IMR-90 (cell line): ENCODE measurements at regions not wholly inside any gene's neighbourhood (a gene's known extent, or its start where the extent isn't known, plus 50 kb on each side); places are given as distances from the start of the nearest gene placed in this dataset.
"Not testable (repeated sequence)": the region's sequence is repeated elsewhere in the genome, so short reads cannot be mapped to it uniquely, and the experiment has no call there.

ENCODE experiments used
- ATAC-seq: fragments of 200-7000 bp; cut with Tn5 transposase; 2 replicates; pipeline ENCODE4 v1.9.1; 2020; ENCODE audit warnings: low read depth, mild to moderate bottlenecking, moderate library complexity
- BruUV-seq: library from RNA; stranded (reverse); fragments of 400-500 nt; replicated peaks from 2 replicates; lab custom pipeline; 2021; lab: Mats Ljungman, UMichigan
- CTCF ChIA-PET: fragments of 300-600 bp; formaldehyde crosslinking; extraction: SDS; loops from one replicate; lab custom pipeline; 2021; ENCODE audit warnings: antibody characterized with exemption; lab: Yijun Ruan, JAX
- POLR2A ChIA-PET: fragments of 300-600 bp; sonication (Branson Sonifier 250); formaldehyde crosslinking; loops from one replicate; lab custom pipeline; 2022; ENCODE audit warnings: antibody characterized with exemption; ENCODE audit not compliant: unreplicated experiment; lab: Charles Lee
- DNase-seq: peaks from one replicate; pipeline ENCODE4 v3.0.0; 2013
- H2AFZ ChIP-seq: replicated peaks from 2 replicates; pipeline ENCODE3; 2013; ENCODE audit warnings: low read length, mild to moderate bottlenecking; ENCODE audit not compliant: poor library complexity
- H2AK5ac ChIP-seq: 2 replicates; pipeline ENCODE4 v1.6.1; 2013; ENCODE audit warnings: low read depth, low read length, inconsistent platforms
- H2AK9ac ChIP-seq: replicated peaks from 2 replicates; pipeline ENCODE3; 2013; ENCODE audit warnings: mild to moderate bottlenecking, low read depth, low read length, moderate library complexity; ENCODE audit not compliant: poor library complexity
- H2BK120ac ChIP-seq: 2 replicates; pipeline ENCODE4 v1.6.1; 2013; ENCODE audit warnings: low read depth, low read length, inconsistent platforms
- H2BK15ac ChIP-seq: 3 replicates; pipeline ENCODE4 v1.6.1; 2013; ENCODE audit warnings: low read depth, low read length, inconsistent platforms
- H2BK20ac ChIP-seq: 2 replicates; pipeline ENCODE4 v1.6.1; 2013; ENCODE audit warnings: low read depth, mild to moderate bottlenecking, inconsistent platforms, low read length, moderate library complexity
- H2BK5ac ChIP-seq: 2 replicates; pipeline ENCODE4 v1.6.1; 2013; ENCODE audit warnings: mild to moderate bottlenecking, low read depth, low read length, inconsistent platforms; ENCODE audit not compliant: poor library complexity, severe bottlenecking
- H3K14ac ChIP-seq: replicated peaks from 2 replicates; pipeline ENCODE4 v1.6.1; 2013; ENCODE audit warnings: low read depth, low read length, inconsistent platforms
- H3K18ac ChIP-seq: 2 replicates; pipeline ENCODE4 v1.6.1; 2013; ENCODE audit warnings: low read depth, low read length, control low read depth
- H3K23ac ChIP-seq: 2 replicates; pipeline ENCODE4 v1.6.1; 2013; ENCODE audit warnings: low read depth, low read length, inconsistent platforms
- H3K27ac ChIP-seq: 2 replicates; pipeline ENCODE4 v1.5.1; 2013; ENCODE audit warnings: mild to moderate bottlenecking, control low read depth, low read length; ENCODE audit not compliant: insufficient read depth
- H3K27me3 ChIP-seq: 2 replicates; pipeline ENCODE4 v1.6.1; 2013; ENCODE audit warnings: low read length; ENCODE audit not compliant: control insufficient read depth, insufficient read depth
- H3K36me3 ChIP-seq: 2 replicates; pipeline ENCODE4 v1.6.1; 2013; ENCODE audit warnings: low read length, mixed read lengths; ENCODE audit not compliant: control insufficient read depth, insufficient read depth
- H3K4ac ChIP-seq: 2 replicates; pipeline ENCODE4 v1.6.1; 2013; ENCODE audit warnings: low read depth, low read length, inconsistent platforms
- H3K4me1 ChIP-seq: 2 replicates; pipeline ENCODE4 v1.6.1; 2013; ENCODE audit warnings: low read length, mixed read lengths; ENCODE audit not compliant: control insufficient read depth, insufficient read depth
- H3K4me2 ChIP-seq: 2 replicates; pipeline ENCODE4 v1.6.1; 2013; ENCODE audit warnings: low read depth, mild to moderate bottlenecking, control low read depth, low read length, moderate library complexity
- H3K4me3 ChIP-seq: 2 replicates; pipeline ENCODE4 v1.5.1; 2013; ENCODE audit warnings: low read depth, mild to moderate bottlenecking, control low read depth, low read length, moderate library complexity; ENCODE audit not compliant: insufficient read depth
- H3K56ac ChIP-seq: 2 replicates; pipeline ENCODE4 v1.6.1; 2013; ENCODE audit warnings: low read length, inconsistent platforms; ENCODE audit not compliant: insufficient read depth; ENCODE audit errors: extremely low read depth
- H3K79me1 ChIP-seq, 2 experiments: 2 replicates each; pipeline ENCODE4 v1.6.1; 2013; ENCODE audit warnings: low read length in 2 of 2, inconsistent platforms in 1 of 2, low read depth in 1 of 2
- H3K9ac ChIP-seq: 2 replicates; pipeline ENCODE4 v1.6.1; 2013; ENCODE audit warnings: low read depth, low read length, control low read depth
- H3K9me1 ChIP-seq: 2 replicates; pipeline ENCODE4 v1.6.1; 2013; ENCODE audit warnings: low read length, inconsistent platforms; ENCODE audit not compliant: insufficient read depth
- H3K9me3 ChIP-seq: 2 replicates; pipeline ENCODE4 v1.6.1; 2013; ENCODE audit warnings: low read length; ENCODE audit not compliant: control insufficient read depth, insufficient read depth
- H4K20me1 ChIP-seq: 2 replicates; pipeline ENCODE4 v1.6.1; 2013; ENCODE audit warnings: low read length, inconsistent platforms; ENCODE audit not compliant: insufficient read depth
- H4K5ac ChIP-seq: 2 replicates; pipeline ENCODE4 v1.6.1; 2013; ENCODE audit warnings: mild to moderate bottlenecking, low read depth, low read length, control low read depth
- H4K8ac ChIP-seq, 2 experiments: 2 replicates each; pipeline ENCODE4 v1.6.1; 2013; ENCODE audit warnings: low read depth in 2 of 2, low read length in 2 of 2, control low read depth in 1 of 2, inconsistent platforms in 1 of 2
- H4K91ac ChIP-seq: 2 replicates; pipeline ENCODE4 v1.6.1; 2013; ENCODE audit warnings: low read depth, low read length, inconsistent platforms; ENCODE audit not compliant: insufficient read depth
- WGBS, 2 experiments: methylation state at CpG; one replicate each; pipeline versions ENCODE4 v1.1.5 to v1.1.7; 2013; ENCODE audit warnings: missing lambda C conversion rate in 2 of 2; ENCODE audit not compliant: insufficient read length in 1 of 2; ENCODE audit errors: extremely low coverage in 2 of 2; 5-methylcytosine and 5-hydroxymethylcytosine counted together
- dilution Hi-C: fragments of 300-500 bp; cut with HindIII; formaldehyde crosslinking; loops from one replicate; pipeline ENCODE4 v1.14.3; 2018; ENCODE audit warnings: low sequenced_read_pairs; ENCODE audit not compliant: unreplicated experiment
- in situ Hi-C: fragments of 300-500 bp; cut with MboI; formaldehyde crosslinking; loops from 3 replicates; pipeline ENCODE4 v1.14.3; 2019; ENCODE audit warnings: low sequenced_read_pairs, inconsistent platforms, mixed read lengths
- intact Hi-C: fragments of 100-400 bp; cut with micrococcal nuclease; formaldehyde crosslinking; loops from 2 replicates; pipeline ENCODE4 v1.10.0; 2022

- H2BK20ac ChIP-seq, CTCF ChIA-PET, H2BK5ac ChIP-seq, H3K9me3 ChIP-seq, H3K14ac ChIP-seq, H3K4me2 ChIP-seq, H3K79me1 ChIP-seq, H2BK15ac ChIP-seq, H2BK120ac ChIP-seq, ATAC-seq, H2AK9ac ChIP-seq, POLR2A ChIA-PET, H3K4me1 ChIP-seq, BruUV-seq, in situ Hi-C loops, H3K27ac ChIP-seq, H3K4ac ChIP-seq, H3K18ac ChIP-seq, H3K27me3 ChIP-seq, H3K23ac ChIP-seq, DNase-seq, H4K8ac ChIP-seq, H3K56ac ChIP-seq, H3K36me3 ChIP-seq, H2AFZ ChIP-seq, H4K5ac ChIP-seq, H2AK5ac ChIP-seq, H4K91ac ChIP-seq, H3K9ac ChIP-seq, H4K20me1 ChIP-seq, intact Hi-C loops, H3K9me1 ChIP-seq, H3K4me3 ChIP-seq, dilution Hi-C loops: not testable (repeated sequence)
- WGBS, 2 experiments, result no CpG with 5 or more reads among the region's 1 CpG
These were observed 79.7 kb upstream of the GPR89A start for GRCh38 chr1:145528068-145528564.

GRCh38 chr1:145520159-145520558 lies 87.6 kb upstream of the GPR89A start:
- H3K18ac ChIP-seq, H4K5ac ChIP-seq, H3K4me2 ChIP-seq, H4K91ac ChIP-seq, H2BK5ac ChIP-seq, H4K20me1 ChIP-seq, H2AK5ac ChIP-seq, in situ Hi-C loops, BruUV-seq, H2AFZ ChIP-seq, H3K14ac ChIP-seq, H3K9me1 ChIP-seq, H3K4me3 ChIP-seq, H3K4ac ChIP-seq, H4K8ac ChIP-seq, H3K79me1 ChIP-seq, H3K23ac ChIP-seq, CTCF ChIA-PET, intact Hi-C loops, POLR2A ChIA-PET, dilution Hi-C loops, H3K56ac ChIP-seq, H3K9ac ChIP-seq, H2BK20ac ChIP-seq, H3K27ac ChIP-seq, H3K36me3 ChIP-seq, DNase-seq, H3K9me3 ChIP-seq, ATAC-seq, H2BK15ac ChIP-seq, H2BK120ac ChIP-seq, H2AK9ac ChIP-seq, H3K4me1 ChIP-seq: not testable (repeated sequence)
- whole genome bisulfite sequencing, 2 experiments, result no CpG with 5 or more reads among the region's 3 CpGs
- peaks cover 14% of the 10 kb centered on the region for H3K27me3 ChIP-seq
